Prostate gland (tissue), 2 donors: ENCODE measurements at regions not wholly inside any gene's neighbourhood (a gene's known extent, or its start where the extent isn't known, plus 50 kb on each side); places are given as distances from the start of the nearest gene placed in this dataset.

Experiments used
- DNase-seq: peaks from one replicate; pipeline ENCODE4 v3.0.0-alpha.2; 2019; ENCODE audit warnings: low spot score
- H3K27ac ChIP-seq, 2 donors: fragments of 200-600 bp; sonication (generic); 2 replicates each; pipeline ENCODE4 v1.5.1; 2017 to 2019
- H3K27me3 ChIP-seq: fragments of 200-600 bp; sonication (generic); replicated peaks from 2 replicates; pipeline ENCODE4 v1.5.1; 2019; ENCODE audit not compliant: insufficient read depth
- H3K36me3 ChIP-seq, 2 donors: fragments of 200-600 bp; sonication (generic); 1 replicate in 1 of 2; 2 replicates in 1 of 2; pipeline versions ENCODE4 v1.5.1 to v1.8.1; 2017 to 2019
- H3K4me1 ChIP-seq: fragments of 200-600 bp; sonication (generic); replicated peaks from 2 replicates; pipeline ENCODE4 v1.5.1; 2019
- H3K4me3 ChIP-seq, 2 donors: fragments of 200-600 bp; sonication (generic); 2 replicates each; pipeline ENCODE4 v1.5.1; 2017 to 2019
- H3K9me3 ChIP-seq: fragments of 200-600 bp; sonication (generic); 2 replicates; pipeline ENCODE4 v1.5.1; 2017
- CTCF ChIP-seq, 4 experiments: fragments of 200-600 bp in 2 of 4; fragments of 450-650 bp in 2 of 4; sonication (generic) in 2 of 4; IDR thresholded peaks; 1 replicate in 3 of 4; 2 replicates in 1 of 4; pipeline ENCODE4 v1.5.1; 2016 to 2019; ENCODE audit warnings: antibody characterized with exemption in 4 of 4, mild to moderate bottlenecking in 2 of 4, moderate library complexity in 2 of 4
- POLR2A ChIP-seq: fragments of 450-650 bp; IDR thresholded peaks from one replicate; pipeline ENCODE4 v1.6.1; 2016; ENCODE audit warnings: antibody characterized with exemption, mild to moderate bottlenecking
- POLR2AphosphoS5 ChIP-seq: sonication (generic); formaldehyde crosslinking; IDR thresholded peaks from one replicate; pipeline ENCODE4 v1.6.1; 2017; ENCODE audit warnings: antibody characterized with exemption
- WGBS: methylation state at CpG from one replicate; pipeline ENCODE4 v1.1.5; 2018; 5-methylcytosine and 5-hydroxymethylcytosine counted together
- intact Hi-C: fragments of 100-400 bp; cut with DNase I; formaldehyde crosslinking; loops from one replicate; pipeline ENCODE4 v1.14.2; 2022

GRCh38 chr9:7461791-7462190, 337.8 kb downstream of the DMAC1 start:
- Histone ChIP-seq H3K27ac (no peak overlapping the region), H3K36me3 (no peaks in the 10 kb centered on the region), H3K27me3 (no peaks in the 10 kb centered on the region), H3K9me3 (no peaks in the 10 kb centered on the region), H3K4me3 (no peak overlapping the region), H3K4me1 (no peaks in the 10 kb centered on the region)
- DNase-seq: no peak
- 77% methylated on average over 4 of the region's 4 CpGs for WGBS
- no peak for TF ChIP-seq POLR2A
- TF ChIP-seq POLR2AphosphoS5: no peak
- no peak for TF ChIP-seq CTCF (IDR thresholded peaks at IDR 0.05)
- intact Hi-C loops: no loop called here

- no peak overlapping the region for H3K4me3 ChIP-seq
- no peaks in the 10 kb centered on the region for H3K9me3 ChIP-seq
- TF ChIP-seq CTCF (IDR thresholded peaks at IDR 0.05) (no peak), POLR2A (no peak), POLR2AphosphoS5 (no peak)
- intact Hi-C loops: no loop called here
- H3K27ac ChIP-seq: no peak overlapping the region
- 36% methylated on average over 1 of the region's 1 CpG for WGBS
- DNase-seq: no peak
- no peaks in the 10 kb centered on the region for H3K4me1 ChIP-seq
- no peaks in the 10 kb centered on the region for H3K27me3 ChIP-seq
- H3K36me3 ChIP-seq: no peaks in the 10 kb centered on the region
Observed at GRCh38 chr9:7456793-7457530, 342.6 kb downstream of the DMAC1 start.

GRCh38 chr9:7456377-7456776, 343.2 kb downstream of the DMAC1 start:
- intact Hi-C loops: no loop called here
- TF ChIP-seq POLR2AphosphoS5 (no peak), CTCF (IDR thresholded peaks at IDR 0.05) (no peak), POLR2A (no peak)
- H3K9me3 ChIP-seq: no peaks in the 10 kb centered on the region
- no peaks in the 10 kb centered on the region for H3K27me3 ChIP-seq
- no peaks in the 10 kb centered on the region for H3K36me3 ChIP-seq
- 45% methylated on average over 2 of the region's 2 CpGs for WGBS
- no peak overlapping the region for H3K4me3 ChIP-seq
- no peak overlapping the region for H3K27ac ChIP-seq
- H3K4me1 ChIP-seq: no peaks in the 10 kb centered on the region
- no peak for DNase-seq

- WGBS: 58% methylated on average over 2 of the region's 2 CpGs
- no peaks in the 10 kb centered on the region for H3K27me3 ChIP-seq
- no peaks in the 10 kb centered on the region for H3K36me3 ChIP-seq
- intact Hi-C loops: no loop called here
- TF ChIP-seq POLR2AphosphoS5 (no peak), CTCF (IDR thresholded peaks at IDR 0.05) (no peak), POLR2A (no peak)
- H3K4me3 ChIP-seq: no peak overlapping the region
- no peaks in the 10 kb centered on the region for H3K4me1 ChIP-seq
- DNase-seq: no peak
- no peak overlapping the region for H3K27ac ChIP-seq
- H3K9me3 ChIP-seq: no peaks in the 10 kb centered on the region
Observed at GRCh38 chr9:7454624-7455023, 345.0 kb downstream of the DMAC1 start.

GRCh38 chr9:7452378-7452777, 347.2 kb downstream of the DMAC1 start:
- no peaks in the 10 kb centered on the region for H3K27me3 ChIP-seq
- TF ChIP-seq POLR2A: no peak
- no peak for TF ChIP-seq POLR2AphosphoS5
- no peak for TF ChIP-seq CTCF (IDR thresholded peaks at IDR 0.05)
- no peaks in the 10 kb centered on the region for H3K9me3 ChIP-seq
- H3K27ac ChIP-seq: no peak overlapping the region
- 28% methylated on average over 1 of the region's 1 CpG for WGBS
- H3K4me3 ChIP-seq: no peak overlapping the region
- H3K36me3 ChIP-seq: no peaks in the 10 kb centered on the region
- H3K4me1 ChIP-seq: no peaks in the 10 kb centered on the region
- no peak for DNase-seq
- intact Hi-C loops: no loop called here
